Osteocyte (in vitro differentiated cells): ENCODE measurements at regions not wholly inside any gene's neighbourhood (a gene's known extent, or its start where the extent isn't known, plus 50 kb on each side); places are given as distances from the start of the nearest gene placed in this dataset.

Experiments
- DNase-seq: peaks from one replicate; pipeline ENCODE4 v3.0.0; 2021; ENCODE audit warnings: mixed read lengths; ENCODE audit not compliant: unreplicated experiment; ENCODE audit errors: extremely low spot score
- H3K27ac Mint-ChIP-seq: one replicate; pipeline ENCODE4 v1.8.0; 2021; ENCODE audit warnings: mild to moderate bottlenecking, mixed read lengths; ENCODE audit not compliant: unreplicated experiment
- H3K27me3 Mint-ChIP-seq: one replicate; pipeline ENCODE4 v1.8.0; 2021; ENCODE audit warnings: mixed read lengths; ENCODE audit not compliant: unreplicated experiment
- H3K36me3 Mint-ChIP-seq: one replicate; pipeline ENCODE4 v1.8.0; 2021; ENCODE audit warnings: mixed read lengths; ENCODE audit not compliant: unreplicated experiment
- H3K4me1 Mint-ChIP-seq: one replicate; pipeline ENCODE4 v1.8.0; 2021; ENCODE audit warnings: mixed read lengths; ENCODE audit not compliant: unreplicated experiment
- H3K4me3 Mint-ChIP-seq: one replicate; pipeline ENCODE4 v1.8.0; 2021; ENCODE audit warnings: mild to moderate bottlenecking, moderate library complexity, mixed read lengths; ENCODE audit not compliant: unreplicated experiment
- H3K9me3 Mint-ChIP-seq: one replicate; pipeline ENCODE4 v1.8.0; 2021; ENCODE audit warnings: mixed read lengths; ENCODE audit not compliant: unreplicated experiment
- CTCF ChIP-seq: fragments of 200-600 bp; sonication (generic); IDR thresholded peaks from 2 replicates; pipeline ENCODE4 v1.5.0; 2021; ENCODE audit warnings: antibody characterized with exemption, mild to moderate bottlenecking, moderate library complexity

GRCh38 chrX:63285375-63285774, 65.8 kb downstream of the SPIN4 start:
- no peak overlapping the region for H3K27ac Mint-ChIP-seq
- no peaks in the 10 kb centered on the region for H3K36me3 Mint-ChIP-seq
- TF ChIP-seq CTCF: no peak
- H3K4me1 Mint-ChIP-seq: no peaks in the 10 kb centered on the region
- H3K27me3 Mint-ChIP-seq: no peaks in the 10 kb centered on the region
- peaks cover 28% of the 10 kb centered on the region for H3K9me3 Mint-ChIP-seq
- no peak overlapping the region for H3K4me3 Mint-ChIP-seq
- no peak for DNase-seq

GRCh38 chrX:63284659-63285058, 66.5 kb downstream of the SPIN4 start:
- no peak for TF ChIP-seq CTCF
- Mint-ChIP-seq H3K4me3 (no peak overlapping the region), H3K4me1 (no peaks in the 10 kb centered on the region), H3K9me3 (peaks cover 27% of the 10 kb centered on the region), H3K27ac (no peak overlapping the region), H3K36me3 (no peaks in the 10 kb centered on the region), H3K27me3 (no peaks in the 10 kb centered on the region)
- no peak for DNase-seq

GRCh38 chrX:63283348-63283747, 67.8 kb downstream of the SPIN4 start:
- Mint-ChIP-seq H3K36me3 (no peaks in the 10 kb centered on the region), H3K9me3 (peaks cover 15% of the 10 kb centered on the region), H3K4me1 (no peaks in the 10 kb centered on the region), H3K27me3 (no peaks in the 10 kb centered on the region), H3K27ac (no peak overlapping the region), H3K4me3 (no peak overlapping the region)
- no peak for TF ChIP-seq CTCF
- no peak for DNase-seq

- no peak for TF ChIP-seq CTCF
Measured at GRCh38 chrX:63282828-63283227, 68.3 kb downstream of the SPIN4 start.

GRCh38 chrX:63282077-63282476, 69.1 kb downstream of the SPIN4 start:
- no peak for DNase-seq
- Mint-ChIP-seq H3K4me1 (no peaks in the 10 kb centered on the region), H3K36me3 (no peaks in the 10 kb centered on the region), H3K27ac (no peak overlapping the region), H3K4me3 (no peak overlapping the region), H3K27me3 (no peaks in the 10 kb centered on the region), H3K9me3 (peaks cover 12% of the 10 kb centered on the region)
- TF ChIP-seq CTCF: no peak

More at GRCh38 chrX:63282828-63283227, 68.3 kb downstream of the SPIN4 start:
- Mint-ChIP-seq H3K36me3 (no peaks in the 10 kb centered on the region), H3K4me1 (no peaks in the 10 kb centered on the region), H3K9me3 (peaks cover 15% of the 10 kb centered on the region), H3K27ac (no peak overlapping the region), H3K27me3 (no peaks in the 10 kb centered on the region), H3K4me3 (no peak overlapping the region)
- no peak for DNase-seq
